ENCODE measurements at regions not wholly inside any gene's neighbourhood (a gene's known extent, or its start where the extent isn't known, plus 50 kb on each side); places are given as distances from the start of the nearest gene placed in this dataset.

- H3K4me1 ChIP-seq (ENCODE audit: low read depth), result no peaks in the 10 kb centered on the region
- DNase-seq, result no peak
- intact Hi-C loops (cut with DNase I, micrococcal nuclease), result no loop called here
Observed at GRCh38 chr2:121146630-121147029, 138.4 kb downstream of the TFCP2L1 start.

DNA sequence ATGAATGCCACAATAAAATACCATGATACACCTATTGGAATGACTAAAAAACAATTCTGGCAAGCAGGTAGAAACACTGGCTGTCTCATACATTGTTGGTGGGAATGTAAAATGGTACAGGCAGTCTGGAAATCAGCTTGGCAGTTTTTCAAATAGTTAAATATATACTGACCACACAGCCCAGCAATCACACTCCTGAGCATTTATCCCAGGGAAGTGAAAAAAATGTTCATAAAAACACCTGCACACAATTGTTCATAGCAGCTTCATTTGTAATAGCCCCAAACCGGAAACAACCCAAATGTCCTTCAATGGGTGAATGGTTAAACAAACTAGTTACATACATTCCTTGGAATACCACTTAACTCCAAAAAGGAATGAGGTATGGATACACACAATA is 137.2 kb downstream of the TFCP2L1 start:
- intact Hi-C loops (cut with DNase I, micrococcal nuclease), result no loop called here
- ATAC-seq, result peak; percentile 34
- no peak overlapping the region for H3K4me3 ChIP-seq

More at GRCh38 chr2:121146630-121147029, 138.4 kb downstream of the TFCP2L1 start:
- no peak for ATAC-seq
- Histone ChIP-seq H3K9me3 (no peaks in the 10 kb centered on the region), H3K36me3 (ENCODE audit: low read depth) (no peaks in the 10 kb centered on the region), H3K4me3 (no peak overlapping the region)
- no peak for TF ChIP-seq CTCF (IDR thresholded peaks at IDR 0.05)

GRCh38 chr2:121148481-121148880 is 136.5 kb downstream of the TFCP2L1 start:
- ATAC-seq (no peak), DNase-seq (no peak)
- Histone ChIP-seq H3K9me3 (no peaks in the 10 kb centered on the region), H3K36me3 (ENCODE audit: low read depth) (no peaks in the 10 kb centered on the region), H3K4me3 (no peak overlapping the region), H3K4me1 (ENCODE audit: low read depth) (peaks cover 5% of the 10 kb centered on the region)
- TF ChIP-seq CTCF (IDR thresholded peaks at IDR 0.05), result no peak
- intact Hi-C loops (cut with DNase I, micrococcal nuclease), result no loop called here

More for the DNA sequence above, 137.2 kb downstream of the TFCP2L1 start:
- no peak for TF ChIP-seq CTCF (IDR thresholded peaks at IDR 0.05)
- Histone ChIP-seq H3K36me3 (ENCODE audit: low read depth) (no peaks in the 10 kb centered on the region), H3K9me3 (no peaks in the 10 kb centered on the region), H3K4me1 (ENCODE audit: low read depth) (peaks cover 5% of the 10 kb centered on the region)
- DNase-seq, result no peak

DNA sequence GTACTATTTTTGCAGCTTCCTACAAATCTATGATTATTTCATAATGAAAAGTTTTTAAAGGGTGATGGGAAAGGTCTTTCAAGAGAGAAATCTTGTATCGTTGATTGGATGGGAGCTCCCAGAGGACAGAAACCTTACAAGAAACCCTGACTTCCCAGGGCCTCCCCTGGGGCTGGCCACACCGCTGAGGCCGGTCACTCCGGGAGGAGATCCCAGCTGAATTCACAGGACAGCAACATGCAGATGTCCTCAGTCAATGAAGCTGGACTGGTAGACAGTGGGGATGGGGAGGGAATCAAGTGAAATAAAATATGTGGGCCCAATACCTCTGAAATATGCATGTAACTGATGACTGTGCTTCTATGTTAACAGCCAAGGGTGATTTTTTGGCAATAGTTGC is 135.6 kb downstream of the TFCP2L1 start:
- no peak for DNase-seq
- TF ChIP-seq CTCF (IDR thresholded peaks at IDR 0.05), result no peak
- Histone ChIP-seq H3K36me3 (ENCODE audit: low read depth) (no peaks in the 10 kb centered on the region), H3K9me3 (no peaks in the 10 kb centered on the region), H3K4me3 (no peak overlapping the region), H3K4me1 (ENCODE audit: low read depth) (peaks cover 5% of the 10 kb centered on the region)
- ATAC-seq, result no peak
- intact Hi-C loops (cut with DNase I, micrococcal nuclease), result no loop called here

- no peak overlapping the region for H3K4me3 ChIP-seq
- no peak for TF ChIP-seq CTCF (IDR thresholded peaks at IDR 0.05)
- no peaks in the 10 kb centered on the region for H3K36me3 ChIP-seq (ENCODE audit: low read depth)
- intact Hi-C loops (cut with DNase I, micrococcal nuclease), result no loop called here
- ATAC-seq, result no peak
- H3K9me3 ChIP-seq, result no peaks in the 10 kb centered on the region
- H3K4me1 ChIP-seq (ENCODE audit: low read depth), result peaks cover 6% of the 10 kb centered on the region
- DNase-seq, result no peak
Observed at GRCh38 chr2:121150126-121150525, 134.9 kb downstream of the TFCP2L1 start.

DNA sequence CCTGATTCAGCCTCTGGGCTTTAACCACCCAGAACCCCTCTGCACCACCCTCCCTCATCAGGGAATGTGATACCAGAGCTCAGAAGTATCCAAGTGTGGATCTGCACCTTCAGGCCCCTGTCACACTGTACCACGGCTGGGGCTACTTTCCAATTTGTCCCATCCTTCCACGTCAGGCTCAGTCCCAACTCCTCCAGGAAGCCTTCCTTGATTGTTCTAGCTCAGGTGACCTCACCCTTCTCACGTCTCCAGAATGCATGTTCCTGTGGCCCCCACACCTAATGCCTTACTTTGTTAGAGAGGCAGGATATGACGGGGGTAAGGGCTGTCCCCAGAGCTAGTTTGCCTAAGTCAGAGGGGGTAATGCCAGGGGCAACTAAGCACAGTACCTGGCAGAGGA is 134.3 kb downstream of the TFCP2L1 start:
- no peak for ATAC-seq
- Histone ChIP-seq H3K4me1 (ENCODE audit: low read depth) (peaks cover 9% of the 10 kb centered on the region), H3K9me3 (no peaks in the 10 kb centered on the region), H3K36me3 (ENCODE audit: low read depth) (no peaks in the 10 kb centered on the region), H3K4me3 (no peak overlapping the region)
- no peak for DNase-seq
- intact Hi-C loops (cut with DNase I, micrococcal nuclease), result no loop called here
- TF ChIP-seq CTCF (IDR thresholded peaks at IDR 0.05), result no peak
